ENCODE measurements at regions not wholly inside any gene's neighbourhood (a gene's known extent, or its start where the extent isn't known, plus 50 kb on each side); places are given as distances from the start of the nearest gene placed in this dataset.
"Not testable (repeated sequence)": the region's sequence is repeated elsewhere in the genome, so short reads cannot be mapped to it uniquely, and the experiment has no call there.

DNA sequence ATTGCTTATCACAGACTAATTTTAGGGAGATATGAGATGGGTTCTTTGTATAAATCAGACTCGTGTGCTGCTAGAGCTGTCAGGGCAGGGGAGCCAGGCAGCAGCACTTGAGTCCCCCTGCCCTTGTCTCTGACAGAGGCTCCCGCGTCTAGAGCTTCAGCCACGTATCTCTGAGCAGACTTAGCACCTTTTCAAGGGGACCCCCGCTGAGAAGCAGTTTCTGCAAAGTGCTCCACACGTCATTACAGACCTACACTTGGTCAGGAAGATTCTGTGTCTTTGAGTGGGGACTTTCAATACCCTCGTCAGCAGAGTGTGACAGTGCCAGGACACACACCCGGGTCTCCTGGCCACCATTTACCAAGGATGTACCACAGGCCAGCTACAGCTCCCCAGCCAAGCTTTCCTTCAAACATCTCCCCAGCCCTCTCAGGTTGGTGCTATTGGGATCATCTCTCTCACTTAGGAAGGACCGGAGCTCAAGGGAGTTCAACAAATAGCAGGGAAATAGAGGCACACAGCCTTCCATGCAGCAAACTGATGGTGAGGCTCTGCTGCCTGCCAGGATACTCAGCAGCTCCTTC lies 312.3 kb downstream of the BCL2L11 start:
- TF ChIP-seq EZH2 (IDR thresholded peaks at IDR 0.05; ENCODE audit: insufficient read depth, poor library complexity, severe bottlenecking); EZH2phosphoT487 (IDR thresholded peaks at IDR 0.05; ENCODE audit: insufficient read depth, low read depth): not testable (repeated sequence)

All from GM23248 (cell line).